ENCODE measurements at regions not wholly inside any gene's neighbourhood (a gene's known extent, or its start where the extent isn't known, plus 50 kb on each side); places are given as distances from the start of the nearest gene placed in this dataset.

- TF ChIP-seq CTCF (IDR thresholded peaks at IDR 0.05): no peak
- TF ChIP-seq EZH2 (IDR thresholded peaks at IDR 0.05; ENCODE audit: borderline replicate concordance, insufficient read depth, low read depth, low read length, poor library complexity, severe bottlenecking): no peak
Measured at GRCh38 chr6:165922309-165922794, 245.3 kb downstream of the TBXT start.

Data from B cell (primary cell).